ENCODE measurements at regions not wholly inside any gene's neighbourhood (a gene's known extent, or its start where the extent isn't known, plus 50 kb on each side); places are given as distances from the start of the nearest gene placed in this dataset.

DNA sequence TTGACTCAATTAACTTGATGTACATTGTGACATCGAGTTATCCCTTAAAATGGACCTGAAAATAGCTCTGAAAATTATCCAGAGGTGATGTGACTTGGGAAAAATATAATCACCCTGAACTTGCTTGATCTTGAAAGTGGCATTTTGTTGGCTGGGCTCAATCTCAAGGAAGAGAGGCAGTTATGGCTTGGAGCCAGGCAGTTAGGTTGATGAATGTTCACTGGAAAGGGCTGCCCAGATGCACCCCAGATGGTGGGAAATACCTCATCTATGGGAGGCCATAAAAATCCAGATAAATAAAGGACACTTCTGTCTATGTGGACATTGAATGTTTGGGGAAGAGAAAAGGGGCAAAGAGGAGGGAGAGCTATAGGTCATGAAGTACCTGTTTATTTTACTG lies 55.7 kb upstream of the OR5AN1 start:
- no peak overlapping the region for H3K27ac ChIP-seq
- TF ChIP-seq ZFX (IDR thresholded peaks at IDR 0.05; ENCODE audit: borderline replicate concordance): no peak
- TF ChIP-seq, protein P1, sequence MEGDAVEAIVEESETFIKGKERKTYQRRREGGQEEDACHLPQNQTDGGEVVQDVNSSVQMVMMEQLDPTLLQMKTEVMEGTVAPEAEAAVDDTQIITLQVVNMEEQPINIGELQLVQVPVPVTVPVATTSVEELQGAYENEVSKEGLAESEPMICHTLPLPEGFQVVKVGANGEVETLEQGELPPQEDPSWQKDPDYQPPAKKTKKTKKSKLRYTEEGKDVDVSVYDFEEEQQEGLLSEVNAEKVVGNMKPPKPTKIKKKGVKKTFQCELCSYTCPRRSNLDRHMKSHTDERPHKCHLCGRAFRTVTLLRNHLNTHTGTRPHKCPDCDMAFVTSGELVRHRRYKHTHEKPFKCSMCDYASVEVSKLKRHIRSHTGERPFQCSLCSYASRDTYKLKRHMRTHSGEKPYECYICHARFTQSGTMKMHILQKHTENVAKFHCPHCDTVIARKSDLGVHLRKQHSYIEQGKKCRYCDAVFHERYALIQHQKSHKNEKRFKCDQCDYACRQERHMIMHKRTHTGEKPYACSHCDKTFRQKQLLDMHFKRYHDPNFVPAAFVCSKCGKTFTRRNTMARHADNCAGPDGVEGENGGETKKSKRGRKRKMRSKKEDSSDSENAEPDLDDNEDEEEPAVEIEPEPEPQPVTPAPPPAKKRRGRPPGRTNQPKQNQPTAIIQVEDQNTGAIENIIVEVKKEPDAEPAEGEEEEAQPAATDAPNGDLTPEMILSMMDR (IDR thresholded peaks at IDR 0.05): no peak

DNA sequence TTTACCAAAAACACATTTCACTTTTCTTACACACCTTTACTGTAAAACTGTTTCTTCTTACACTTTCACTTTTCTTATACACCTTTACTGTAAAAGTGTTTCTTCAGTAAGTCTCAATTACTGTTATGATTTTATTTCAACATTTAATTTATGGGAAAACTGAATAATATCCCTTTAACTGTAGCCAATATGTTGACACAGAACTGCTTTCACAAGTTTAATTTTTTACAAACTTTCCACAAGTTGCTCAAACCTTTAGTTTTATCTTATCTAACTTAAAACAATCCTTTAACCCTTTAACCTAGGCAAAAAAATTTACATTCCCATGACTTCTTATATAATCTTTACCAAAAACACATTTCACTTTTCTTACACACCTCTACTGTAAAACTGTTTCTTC lies 63.3 kb upstream of the OR5AN1 start:
- H3K27ac ChIP-seq: no peak overlapping the region
- no peak for TF ChIP-seq ZFX (IDR thresholded peaks at IDR 0.05; ENCODE audit: borderline replicate concordance)
- TF ChIP-seq, protein P1 (IDR thresholded peaks at IDR 0.05): no peak

DNA sequence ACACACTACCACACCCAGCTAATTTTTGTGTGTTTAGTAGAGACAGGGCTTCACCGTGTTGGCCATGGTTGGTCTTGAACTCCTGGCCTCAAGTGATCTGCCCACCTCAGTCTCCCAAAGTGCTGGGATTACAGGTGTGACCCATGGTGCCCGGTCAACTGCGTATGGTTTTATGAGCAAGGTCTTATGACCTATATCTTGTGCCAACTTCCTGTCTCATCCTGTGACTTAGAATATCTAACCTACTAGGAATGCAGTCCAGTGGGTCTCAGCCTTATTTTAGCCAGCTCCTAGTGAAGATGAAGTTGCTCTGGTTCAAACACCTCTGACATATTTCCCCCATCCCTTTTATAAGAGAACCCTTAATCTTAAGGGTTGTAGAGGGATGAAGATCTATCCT lies 66.1 kb upstream of the OR5AN1 start:
- no peak for TF ChIP-seq ZFX (IDR thresholded peaks at IDR 0.05; ENCODE audit: borderline replicate concordance)
- TF ChIP-seq, protein P1 (IDR thresholded peaks at IDR 0.05): no peak
- no peak overlapping the region for H3K27ac ChIP-seq

DNA sequence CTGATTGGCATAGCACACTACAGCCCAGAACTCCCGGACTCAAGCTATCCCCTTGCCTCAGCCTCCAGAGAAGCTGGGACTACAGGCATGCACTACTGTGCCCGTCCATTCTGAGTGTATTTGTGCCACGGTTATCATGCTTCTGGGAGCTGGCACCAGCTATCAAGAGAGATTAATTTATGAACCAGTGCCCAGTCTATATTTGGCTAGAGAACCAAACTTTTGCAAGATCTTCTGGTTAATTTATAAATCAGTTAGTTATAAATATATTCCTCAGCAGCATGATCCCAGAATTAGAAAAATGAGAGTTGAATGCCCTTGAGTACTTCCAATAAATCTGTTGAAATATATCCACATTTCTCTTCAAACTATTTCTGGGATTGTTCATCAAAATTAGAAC lies 67.5 kb upstream of the OR5AN1 start:
- TF ChIP-seq, protein P1 (IDR thresholded peaks at IDR 0.05): no peak
- TF ChIP-seq ZFX (IDR thresholded peaks at IDR 0.05; ENCODE audit: borderline replicate concordance): no peak
- H3K27ac ChIP-seq: no peak overlapping the region

DNA sequence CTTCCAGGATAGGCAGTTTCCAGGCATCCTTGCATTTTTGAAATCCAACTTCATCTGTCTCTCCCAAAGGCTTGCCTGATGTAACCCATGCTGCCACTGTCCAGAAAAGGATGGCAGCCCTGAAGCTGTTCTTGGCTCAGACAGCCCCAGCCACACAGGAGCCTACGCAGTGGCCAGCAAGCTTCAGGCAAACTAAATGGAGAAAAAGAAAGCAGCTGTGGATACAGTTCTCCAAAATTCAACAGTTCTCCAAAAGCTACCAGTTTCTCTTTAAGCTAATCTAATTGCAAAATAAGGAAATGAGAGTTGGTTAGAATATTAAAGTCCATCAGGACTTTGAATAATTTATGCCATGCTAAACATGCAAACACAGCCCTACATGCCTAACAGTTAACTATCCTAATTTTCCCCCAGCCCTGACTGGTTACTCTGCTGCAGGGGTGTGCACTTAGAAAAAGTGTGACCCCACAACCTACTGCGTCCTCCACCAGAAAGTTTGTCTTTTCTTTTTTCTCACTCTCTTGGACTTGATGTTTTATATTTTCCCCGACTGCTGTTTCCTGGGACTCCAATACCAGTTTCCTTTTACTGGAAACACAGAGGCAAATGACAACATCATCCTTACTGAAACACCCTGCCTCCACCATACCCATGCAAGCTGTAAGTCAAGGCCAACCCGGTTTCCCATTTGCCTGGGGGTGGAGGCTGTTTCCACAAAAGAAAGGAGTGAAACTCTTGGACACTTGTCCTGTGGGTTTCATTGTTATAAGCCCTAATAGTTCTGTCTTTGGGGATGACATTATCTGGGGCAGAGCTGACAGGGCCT lies 69.1 kb upstream of the OR5AN1 start:
- TF ChIP-seq, protein P1 (IDR thresholded peaks at IDR 0.05): no peak
- TF ChIP-seq ZFX (IDR thresholded peaks at IDR 0.05; ENCODE audit: borderline replicate concordance): no peak
- no peak overlapping the region for H3K27ac ChIP-seq

DNA sequence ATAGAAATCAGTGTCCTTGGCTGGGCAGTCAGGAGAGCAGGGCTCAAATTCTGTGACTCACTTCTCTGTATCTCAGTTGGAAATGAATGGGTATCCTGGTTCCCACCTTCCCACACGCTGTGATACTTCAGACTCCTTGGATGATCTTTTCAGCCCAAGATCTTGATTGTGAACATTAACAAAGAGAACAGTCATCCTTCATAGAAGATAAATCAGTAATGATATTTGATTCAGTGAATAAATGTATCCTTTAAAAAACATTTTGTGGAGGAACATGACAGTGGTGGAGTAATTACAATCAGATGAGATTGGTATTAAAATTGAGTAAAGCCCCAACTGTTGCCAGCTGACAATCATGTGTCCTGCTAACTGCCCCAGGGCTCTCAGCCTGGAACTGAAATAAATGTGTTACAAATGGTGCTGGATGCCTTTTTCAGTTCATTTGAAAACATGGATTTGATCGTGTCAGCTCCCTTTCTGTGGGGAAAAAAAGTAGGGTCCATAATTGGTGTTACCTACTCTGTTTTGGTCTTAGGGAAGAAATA lies 72.9 kb upstream of the OR5AN1 start:
- H3K27ac ChIP-seq: no peak overlapping the region

DNA sequence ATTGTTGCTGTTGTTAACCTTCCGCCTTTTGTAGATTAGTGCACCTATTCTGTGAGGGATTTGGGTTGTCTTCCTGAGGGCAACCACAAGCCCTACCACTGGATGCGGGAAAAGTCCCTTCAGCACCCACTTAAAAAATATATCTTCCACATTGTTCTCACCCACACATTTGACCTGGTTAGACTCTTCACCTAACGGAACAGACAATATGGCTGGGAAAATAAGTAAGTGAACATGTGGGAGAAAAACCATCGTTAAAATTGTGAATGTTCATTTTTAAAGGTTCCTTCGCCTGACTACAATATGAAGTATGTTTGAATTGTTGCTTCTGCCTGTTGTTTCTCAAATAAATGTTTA lies 72.0 kb upstream of the MPEG1 start:
- TF ChIP-seq, protein P1 (IDR thresholded peaks at IDR 0.05): peak; percentile 48
- TF ChIP-seq ZFX (IDR thresholded peaks at IDR 0.05; ENCODE audit: borderline replicate concordance): no peak
- no peak overlapping the region for H3K27ac ChIP-seq

More for the DNA sequence above, 72.9 kb upstream of the OR5AN1 start:
- TF ChIP-seq, protein P1 (IDR thresholded peaks at IDR 0.05): no peak
- TF ChIP-seq ZFX (IDR thresholded peaks at IDR 0.05; ENCODE audit: borderline replicate concordance): no peak
